ENCODE measurements at regions not wholly inside any gene's neighbourhood (a gene's known extent, or its start where the extent isn't known, plus 50 kb on each side); places are given as distances from the start of the nearest gene placed in this dataset.

DNA sequence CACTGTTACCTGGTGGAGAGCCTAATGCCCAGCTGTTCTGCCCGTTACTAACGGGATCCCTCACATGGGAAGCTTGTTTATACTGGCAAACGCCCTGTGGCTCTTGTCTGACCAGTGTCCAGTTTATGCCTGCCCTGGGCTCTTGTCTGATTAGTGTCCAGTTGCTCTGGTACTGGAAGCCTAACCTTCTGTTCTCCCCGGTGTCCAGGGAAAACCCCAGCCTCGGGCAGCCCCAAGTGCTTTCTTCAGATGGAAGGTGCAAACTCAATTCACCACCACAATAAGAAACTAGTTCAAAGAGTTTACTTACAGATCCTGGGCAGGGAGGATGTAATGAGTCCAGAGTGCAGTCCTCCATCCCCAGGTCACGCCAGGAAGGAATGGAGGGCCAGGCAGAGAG is 148.4 kb downstream of the TBXT start:
- no peak for ATAC-seq (ENCODE audit: low FRiP score)
- DNase-seq (ENCODE audit: low spot score) = no peak
- TF ChIP-seq, protein P1, sequence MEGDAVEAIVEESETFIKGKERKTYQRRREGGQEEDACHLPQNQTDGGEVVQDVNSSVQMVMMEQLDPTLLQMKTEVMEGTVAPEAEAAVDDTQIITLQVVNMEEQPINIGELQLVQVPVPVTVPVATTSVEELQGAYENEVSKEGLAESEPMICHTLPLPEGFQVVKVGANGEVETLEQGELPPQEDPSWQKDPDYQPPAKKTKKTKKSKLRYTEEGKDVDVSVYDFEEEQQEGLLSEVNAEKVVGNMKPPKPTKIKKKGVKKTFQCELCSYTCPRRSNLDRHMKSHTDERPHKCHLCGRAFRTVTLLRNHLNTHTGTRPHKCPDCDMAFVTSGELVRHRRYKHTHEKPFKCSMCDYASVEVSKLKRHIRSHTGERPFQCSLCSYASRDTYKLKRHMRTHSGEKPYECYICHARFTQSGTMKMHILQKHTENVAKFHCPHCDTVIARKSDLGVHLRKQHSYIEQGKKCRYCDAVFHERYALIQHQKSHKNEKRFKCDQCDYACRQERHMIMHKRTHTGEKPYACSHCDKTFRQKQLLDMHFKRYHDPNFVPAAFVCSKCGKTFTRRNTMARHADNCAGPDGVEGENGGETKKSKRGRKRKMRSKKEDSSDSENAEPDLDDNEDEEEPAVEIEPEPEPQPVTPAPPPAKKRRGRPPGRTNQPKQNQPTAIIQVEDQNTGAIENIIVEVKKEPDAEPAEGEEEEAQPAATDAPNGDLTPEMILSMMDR (IDR thresholded peaks at IDR 0.05) = no peak

DNA sequence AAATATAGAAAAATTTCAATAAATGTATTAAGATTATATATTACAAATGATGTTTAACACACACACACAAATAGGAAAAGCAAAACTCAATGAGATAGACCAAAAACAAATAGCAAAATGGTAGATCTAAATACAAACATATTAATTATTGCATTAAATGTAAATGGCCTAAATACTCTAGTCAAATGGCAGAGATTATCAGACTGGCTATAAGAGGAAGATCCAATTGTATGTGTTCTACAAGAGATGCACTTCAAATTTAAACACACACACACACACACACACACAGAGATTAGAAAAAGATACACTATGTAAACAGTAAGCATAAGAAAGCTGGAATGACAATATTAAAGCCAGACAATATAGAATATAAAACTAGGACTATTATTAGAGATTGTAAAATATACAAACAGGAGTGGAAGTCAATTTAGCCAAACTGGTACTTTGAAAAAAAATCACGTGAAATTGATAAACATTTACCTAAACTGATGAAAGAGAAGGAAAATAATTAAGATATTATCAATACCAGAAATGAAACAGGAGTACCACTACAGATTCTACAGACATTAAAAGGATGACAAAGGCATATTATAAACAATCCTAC is 150.5 kb downstream of the TBXT start:
- DNase-seq (ENCODE audit: low spot score) (no peak), ATAC-seq (ENCODE audit: low FRiP score) (no peak)
- TF ChIP-seq, protein P1 (IDR thresholded peaks at IDR 0.05) = no peak

DNA sequence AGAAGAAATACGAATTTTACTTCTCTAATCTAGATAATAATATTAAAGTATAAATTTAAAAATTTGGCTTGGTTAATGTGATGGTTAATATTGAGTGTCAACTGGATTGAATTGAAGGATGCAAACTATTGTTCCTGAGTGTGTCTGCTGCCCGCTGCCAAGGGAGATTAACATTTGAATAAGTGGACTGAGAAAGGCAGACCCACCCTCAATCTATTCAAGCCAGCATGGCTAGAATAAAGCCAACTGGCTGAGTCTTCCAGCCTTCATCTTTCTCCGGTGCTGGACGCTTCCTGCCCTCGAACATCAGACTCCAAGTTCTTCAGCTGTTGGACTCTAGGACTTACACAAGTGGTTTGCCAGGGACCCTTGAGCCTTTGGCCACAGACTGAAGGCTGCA is 152.7 kb downstream of the TBXT start:
- TF ChIP-seq, protein P1 (IDR thresholded peaks at IDR 0.05) = no peak
- DNase-seq (ENCODE audit: low spot score) (no peak), ATAC-seq (ENCODE audit: low FRiP score) (no peak)

DNA sequence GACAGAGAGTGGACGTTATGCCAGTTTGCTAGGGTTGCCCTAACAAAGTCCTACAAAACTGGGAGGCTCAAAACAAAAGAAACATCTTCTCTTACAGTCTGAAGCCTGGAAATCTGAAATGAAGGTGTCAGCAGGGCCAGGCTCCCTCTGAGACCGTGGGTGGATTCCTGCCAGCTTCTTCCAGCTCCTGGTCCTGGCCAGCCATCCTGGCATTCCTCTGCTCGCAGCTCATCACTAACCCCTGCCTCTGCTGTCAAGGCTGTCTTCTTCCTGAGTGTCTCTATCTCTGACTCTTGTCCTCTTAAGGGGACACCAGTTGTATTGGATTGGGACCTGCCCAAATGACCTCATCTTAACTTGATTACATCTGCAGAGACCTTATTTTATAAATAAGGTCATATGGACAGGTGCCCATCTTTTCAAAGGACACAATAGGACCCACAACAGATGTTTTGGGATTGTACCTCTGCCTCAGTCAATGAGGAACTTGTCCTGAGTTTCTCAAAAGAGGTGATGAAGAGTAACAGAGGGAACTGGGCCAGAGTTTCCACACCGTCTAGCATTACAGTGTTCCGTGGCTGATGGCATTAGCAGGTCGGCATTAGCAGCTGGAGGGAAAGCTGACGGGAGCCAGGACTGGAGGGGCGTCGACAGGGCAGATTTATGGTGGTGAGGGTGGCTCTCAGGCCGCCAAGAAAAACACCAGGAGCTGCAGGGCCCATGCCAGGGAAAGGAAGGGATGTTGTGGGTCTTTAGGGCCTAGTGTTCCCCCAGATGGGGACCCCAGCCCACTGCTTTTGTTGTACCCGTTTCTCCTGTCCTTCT is 157.3 kb downstream of the TBXT start:
- TF ChIP-seq, protein P1 (IDR thresholded peaks at IDR 0.05) = no peak
- ATAC-seq (ENCODE audit: low FRiP score) = no peak
- DNase-seq (ENCODE audit: low spot score) = no peak

DNA sequence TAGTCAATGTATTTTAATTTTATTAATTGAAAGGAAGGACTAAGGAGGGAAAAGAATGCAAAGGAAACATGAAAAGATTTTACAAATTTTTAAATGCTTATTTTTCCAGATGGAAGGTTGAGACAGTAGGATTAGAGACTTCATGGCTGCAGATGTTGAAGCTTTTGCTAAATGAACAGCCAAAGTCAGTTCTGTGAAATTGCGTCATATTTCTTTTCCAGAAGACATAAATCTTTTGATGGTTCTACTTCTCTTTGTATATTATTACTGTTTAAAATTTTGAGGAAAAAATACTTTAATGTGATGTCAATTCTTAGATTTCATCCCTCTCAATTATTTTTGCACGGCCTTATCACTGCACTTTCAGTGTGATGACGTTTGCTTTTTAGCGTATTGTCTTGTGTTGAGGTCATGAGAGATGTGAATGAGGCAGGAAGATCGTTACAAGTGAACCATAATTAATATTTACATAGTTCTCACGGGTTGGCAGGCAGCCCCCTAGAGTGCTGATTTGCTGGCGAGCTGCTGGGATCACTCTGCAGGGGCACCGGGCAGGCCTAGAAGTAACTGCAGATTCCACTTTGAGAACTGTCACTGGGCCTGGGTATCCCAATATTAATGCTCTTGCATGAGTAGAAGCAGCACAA is 158.1 kb downstream of the TBXT start:
- ATAC-seq (ENCODE audit: low FRiP score) = no peak
- DNase-seq (ENCODE audit: low spot score) = no peak
- TF ChIP-seq, protein P1 (IDR thresholded peaks at IDR 0.05) = no peak

DNA sequence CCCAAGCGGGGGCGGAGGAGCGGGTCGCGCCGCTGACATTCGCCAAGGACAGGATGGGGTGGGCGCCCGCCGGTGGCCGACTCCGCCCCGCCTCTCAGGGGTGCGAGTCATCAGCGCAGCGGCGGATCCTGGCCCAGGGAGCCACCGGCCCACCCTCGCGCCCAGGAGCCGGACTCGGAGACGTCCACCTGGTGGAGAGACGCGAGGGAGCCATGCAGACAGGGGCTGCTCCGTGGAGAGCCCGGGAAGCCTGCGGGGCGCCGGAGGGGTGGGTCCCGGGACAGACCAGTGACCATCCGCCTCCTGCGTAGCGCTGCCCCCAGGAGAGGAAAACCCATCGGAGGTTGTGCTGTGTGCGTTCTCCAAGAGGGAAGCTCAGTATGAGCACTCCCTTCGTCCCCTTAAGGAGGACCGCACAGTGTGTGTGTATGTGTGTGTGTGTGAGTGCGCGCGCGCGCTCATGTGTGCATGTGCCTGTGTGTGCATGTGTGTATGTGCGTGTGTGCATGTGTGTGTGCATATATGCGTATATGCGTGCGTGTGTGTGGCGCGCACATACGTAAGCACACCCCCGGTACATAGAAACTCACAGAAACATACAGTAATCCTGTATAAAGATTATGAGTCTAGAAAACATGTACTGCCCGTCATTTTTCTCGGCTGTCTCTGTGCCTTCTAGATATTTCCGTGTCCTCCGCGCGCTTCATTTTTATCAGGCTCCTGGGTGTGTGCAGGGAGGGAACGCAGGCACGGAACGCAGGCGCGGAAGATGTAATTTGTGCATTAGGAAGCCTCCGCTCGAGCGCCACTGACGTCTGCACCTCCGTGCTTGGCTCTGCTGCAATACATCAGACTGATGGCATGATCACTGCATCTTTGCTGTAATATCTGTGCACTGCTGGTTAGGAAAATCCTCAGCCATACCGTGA is 158.9 kb downstream of the TBXT start:
- ATAC-seq (ENCODE audit: low FRiP score) (peak; percentile 48), DNase-seq (ENCODE audit: low spot score) (no peak)
- TF ChIP-seq, protein P1 (IDR thresholded peaks at IDR 0.05) = no peak

Data from omental fat pad (tissue), 3 donors.